ENCODE measurements at regions not wholly inside any gene's neighbourhood (a gene's known extent, or its start where the extent isn't known, plus 50 kb on each side); places are given as distances from the start of the nearest gene placed in this dataset.
"Not testable (repeated sequence)": the region's sequence is repeated elsewhere in the genome, so short reads cannot be mapped to it uniquely, and the experiment has no call there.

DNA sequence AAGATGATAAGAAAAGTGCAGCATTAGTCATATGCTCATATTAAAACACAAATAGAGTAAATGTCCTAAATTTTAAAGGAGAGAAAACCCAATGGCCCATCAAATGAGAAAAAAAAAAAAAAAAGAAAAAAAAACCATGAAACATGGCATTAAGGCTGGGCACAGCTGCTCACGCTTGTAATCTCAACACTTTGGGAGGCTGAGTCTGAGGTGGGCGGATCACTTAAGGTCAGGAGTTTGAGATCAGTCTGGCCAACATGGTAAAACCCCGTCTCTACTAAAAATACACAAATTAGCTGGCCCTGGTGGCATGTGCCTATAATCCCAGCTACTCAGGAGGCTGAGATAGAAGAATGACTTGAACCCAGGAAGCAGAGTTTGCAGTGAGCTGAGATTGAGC, 515.5 kb upstream of the ANO3 start (continued):
- no peak for TF ChIP-seq IRF3 (IDR thresholded peaks at IDR 0.05; ENCODE audit: low read depth, low read length)

GRCh38 chr11:25824688-25825087, 507.2 kb upstream of the ANO3 start:
- CTCF ChIA-PET: no interaction called here

DNA sequence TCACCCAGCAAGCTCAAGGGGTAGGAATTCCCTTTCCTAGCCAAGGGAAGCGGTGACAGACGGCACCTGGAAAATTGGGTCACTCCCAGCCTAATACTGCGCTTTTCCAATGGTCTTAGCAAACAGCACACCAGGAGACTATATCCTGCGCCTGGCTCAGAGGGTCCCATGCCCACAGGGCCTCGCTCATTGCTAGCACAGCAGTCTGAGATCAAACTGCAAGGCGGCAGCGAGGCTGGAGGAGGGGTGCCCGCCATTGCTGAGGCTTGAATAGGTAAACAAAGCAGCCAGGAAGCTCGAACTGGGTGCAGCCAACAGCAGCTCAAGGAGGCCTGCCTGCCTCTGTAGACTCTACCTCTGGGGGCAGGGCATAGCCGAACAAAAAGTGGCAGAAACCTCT, 500.4 kb upstream of the ANO3 start:
- H3K4me1 ChIP-seq (ENCODE audit: control insufficient read depth in 1 of 2, insufficient read depth in 2 of 2, low read depth in 1 of 2, low read length in 1 of 2); H3K4me3 ChIP-seq (ENCODE audit: low read depth in 2 of 2, low read length in 1 of 2); H3K27me3 ChIP-seq (ENCODE audit: insufficient read depth); POLR2A ChIA-PET; H3K9ac ChIP-seq; H4K20me1 ChIP-seq (ENCODE audit: insufficient read depth); H3K9me3 ChIP-seq; H3K9me2 ChIP-seq; H3K27ac ChIP-seq (ENCODE audit: low read depth in 2 of 2, low read length in 1 of 2); H3K79me2 ChIP-seq (ENCODE audit: insufficient read depth); CTCF ChIA-PET; H3K36me3 ChIP-seq (replicated peaks in 1 of 2; ENCODE audit: control insufficient read depth in 1 of 2, insufficient read depth in 2 of 2, low read length in 1 of 2); H3F3A ChIP-seq (replicated peaks; ENCODE audit: insufficient read depth); H2AFZ ChIP-seq (ENCODE audit: low read depth); H3K4me2 ChIP-seq; DNase-seq: not testable (repeated sequence)
- WGBS (ENCODE audit: low lambda C conversion rate): 40% methylated on average over 3 of the region's 10 CpGs

More at GRCh38 chr11:25824688-25825087, 507.2 kb upstream of the ANO3 start:
- Histone ChIP-seq H3K4me2 (no peak overlapping the region), H3K4me1 (ENCODE audit: control insufficient read depth in 1 of 2, insufficient read depth in 2 of 2, low read depth in 1 of 2, low read length in 1 of 2) (no peaks in the 10 kb centered on the region), H3K9me2 (no peaks in the 10 kb centered on the region), H3K36me3 (replicated peaks in 1 of 2; ENCODE audit: control insufficient read depth in 1 of 2, insufficient read depth in 2 of 2, low read length in 1 of 2) (no peaks in the 10 kb centered on the region), H2AFZ (ENCODE audit: low read depth) (no peak overlapping the region), H3K9ac (no peak overlapping the region), H3K27me3 (ENCODE audit: insufficient read depth) (no peaks in the 10 kb centered on the region), H3K79me2 (ENCODE audit: insufficient read depth) (no peaks in the 10 kb centered on the region), H3K4me3 (ENCODE audit: low read depth in 2 of 2, low read length in 1 of 2) (no peak overlapping the region), H4K20me1 (ENCODE audit: insufficient read depth) (no peaks in the 10 kb centered on the region), H3K27ac (ENCODE audit: low read depth in 2 of 2, low read length in 1 of 2) (no peak overlapping the region), H3F3A (replicated peaks; ENCODE audit: insufficient read depth) (no peaks in the 10 kb centered on the region), H3K9me3 (no peaks in the 10 kb centered on the region)
- TF ChIP-seq RXRA (IDR thresholded peaks at IDR 0.05; ENCODE audit: borderline replicate concordance, low read depth) (no peak), MEF2A (IDR thresholded peaks at IDR 0.05; ENCODE audit: borderline replicate concordance, low read depth) (no peak), RAD21 (IDR thresholded peaks at IDR 0.05; ENCODE audit: low read length) (no peak), GATA2 (CRISPR knock-in tag; IDR thresholded peaks at IDR 0.05) (no peak), MAX (IDR thresholded peaks at IDR 0.05; ENCODE audit: low read depth) (no peak), IRF3 (IDR thresholded peaks at IDR 0.05; ENCODE audit: low read depth, low read length) (no peak), JUND (IDR thresholded peaks at IDR 0.05) (no peak), CTCF (IDR thresholded peaks at IDR 0.05) (no peak), FOXJ3 (CRISPR knock-in tag; IDR thresholded peaks at IDR 0.05) (no peak), USF1 (IDR thresholded peaks at IDR 0.05; ENCODE audit: borderline replicate concordance, low read depth) (no peak), MXI1 (IDR thresholded peaks at IDR 0.05; ENCODE audit: low read depth, low read length) (no peak), YY1 (IDR thresholded peaks at IDR 0.05; ENCODE audit: low read depth) (no peak)
- TF ChIP-seq, protein P1, sequence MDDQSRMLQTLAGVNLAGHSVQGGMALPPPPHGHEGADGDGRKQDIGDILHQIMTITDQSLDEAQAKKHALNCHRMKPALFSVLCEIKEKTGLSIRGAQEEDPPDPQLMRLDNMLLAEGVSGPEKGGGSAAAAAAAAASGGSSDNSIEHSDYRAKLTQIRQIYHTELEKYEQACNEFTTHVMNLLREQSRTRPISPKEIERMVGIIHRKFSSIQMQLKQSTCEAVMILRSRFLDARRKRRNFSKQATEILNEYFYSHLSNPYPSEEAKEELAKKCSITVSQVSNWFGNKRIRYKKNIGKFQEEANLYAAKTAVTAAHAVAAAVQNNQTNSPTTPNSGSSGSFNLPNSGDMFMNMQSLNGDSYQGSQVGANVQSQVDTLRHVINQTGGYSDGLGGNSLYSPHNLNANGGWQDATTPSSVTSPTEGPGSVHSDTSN (IDR thresholded peaks at IDR 0.05): no peak
- TF ChIP-seq, protein P2, sequence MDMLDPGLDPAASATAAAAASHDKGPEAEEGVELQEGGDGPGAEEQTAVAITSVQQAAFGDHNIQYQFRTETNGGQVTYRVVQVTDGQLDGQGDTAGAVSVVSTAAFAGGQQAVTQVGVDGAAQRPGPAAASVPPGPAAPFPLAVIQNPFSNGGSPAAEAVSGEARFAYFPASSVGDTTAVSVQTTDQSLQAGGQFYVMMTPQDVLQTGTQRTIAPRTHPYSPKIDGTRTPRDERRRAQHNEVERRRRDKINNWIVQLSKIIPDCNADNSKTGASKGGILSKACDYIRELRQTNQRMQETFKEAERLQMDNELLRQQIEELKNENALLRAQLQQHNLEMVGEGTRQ (IDR thresholded peaks at IDR 0.05; ENCODE audit: borderline replicate concordance, low read depth, low read length): no peak
- POLR2A ChIA-PET: no interaction called here
- DNase-seq: no peak

All from SK-N-SH (cell line).